ENCODE measurements at regions not wholly inside any gene's neighbourhood (a gene's known extent, or its start where the extent isn't known, plus 50 kb on each side); places are given as distances from the start of the nearest gene placed in this dataset.

- TF ChIP-seq POLR2A (IDR thresholded peaks at IDR 0.05) (no peak), CTCF (IDR thresholded peaks at IDR 0.05) (no peak)
Observed at GRCh38 chr10:78644550-78644949, 424.2 kb upstream of the ZMIZ1 start.

Measured in testis (tissue), 2 donors.